Omental fat pad (tissue), 3 donors: ENCODE measurements at regions not wholly inside any gene's neighbourhood (a gene's known extent, or its start where the extent isn't known, plus 50 kb on each side); places are given as distances from the start of the nearest gene placed in this dataset.

Experiments
- ATAC-seq: fragments of 150-250 bp; one replicate; pipeline ENCODE4 v1.9.1; 2016; ENCODE audit warnings: mild to moderate bottlenecking, moderate library complexity; ENCODE audit not compliant: low FRiP score
- DNase-seq: peaks from one replicate; pipeline ENCODE4 v3.0.0-alpha.2; 2019; ENCODE audit warnings: low spot score
- CTCF ChIP-seq, 3 donors: fragments of 450-650 bp; IDR thresholded peaks; one replicate each; pipeline ENCODE4 v1.5.1; 2016 to 2017; ENCODE audit warnings: antibody characterized with exemption in 3 of 3, mild to moderate bottlenecking in 3 of 3, moderate library complexity in 2 of 3

- no peak for DNase-seq
Observed at GRCh38 chr13:111521030-111521429, 200.6 kb downstream of the TEX29 start.

GRCh38 chr13:111521691-111522229 is 201.3 kb downstream of the TEX29 start:
- DNase-seq (no peak), ATAC-seq (no peak)
- no peak for TF ChIP-seq CTCF (IDR thresholded peaks at IDR 0.05)

More at GRCh38 chr13:111521030-111521429, 200.6 kb downstream of the TEX29 start:
- ATAC-seq = no peak
- TF ChIP-seq CTCF (IDR thresholded peaks at IDR 0.05) = no peak

- TF ChIP-seq CTCF (IDR thresholded peaks at IDR 0.05) = no peak
- DNase-seq = no peak
- ATAC-seq = no peak
Observed at GRCh38 chr13:111525320-111526118, 205.1 kb downstream of the TEX29 start.

- no peak for TF ChIP-seq CTCF (IDR thresholded peaks at IDR 0.05)
- DNase-seq = no peak
- no peak for ATAC-seq
Observed at GRCh38 chr13:111526922-111527321, 206.5 kb downstream of the TEX29 start.

GRCh38 chr13:111527614-111528229 is 207.3 kb downstream of the TEX29 start:
- DNase-seq = no peak

GRCh38 chr13:111528513-111528912 is 208.1 kb downstream of the TEX29 start:
- ATAC-seq (no peak), DNase-seq (no peak)
- TF ChIP-seq CTCF (IDR thresholded peaks at IDR 0.05) = no peak

More at GRCh38 chr13:111527614-111528229, 207.3 kb downstream of the TEX29 start:
- ATAC-seq = no peak
- no peak for TF ChIP-seq CTCF (IDR thresholded peaks at IDR 0.05)
